ENCODE measurements at regions not wholly inside any gene's neighbourhood (a gene's known extent, or its start where the extent isn't known, plus 50 kb on each side); places are given as distances from the start of the nearest gene placed in this dataset.

GRCh38 chr2:136058262-136058661 is 59.7 kb downstream of the CXCR4 start:
- Histone ChIP-seq H3K9me1 (ENCODE audit: insufficient read depth, low read length) (no peaks in the 10 kb centered on the region), H3K9me3 (ENCODE audit: control insufficient read depth, insufficient read depth, low read length) (no peaks in the 10 kb centered on the region), H4K20me1 (ENCODE audit: insufficient read depth, low read length) (no peaks in the 10 kb centered on the region), H4K91ac (ENCODE audit: insufficient read depth, low read depth, low read length) (no peak overlapping the region), H2BK120ac (ENCODE audit: low read depth, low read length) (no peak overlapping the region), H4K8ac (ENCODE audit: low read depth in 2 of 2, low read length in 2 of 2) (no peak overlapping the region), H3K4ac (ENCODE audit: low read depth, low read length) (no peak overlapping the region), H3K4me3 (ENCODE audit: insufficient read depth, low read depth, low read length) (no peak overlapping the region), H3K4me1 (ENCODE audit: control insufficient read depth, insufficient read depth, low read length) (no peaks in the 10 kb centered on the region), H3K4me2 (ENCODE audit: low read depth, low read length) (no peak overlapping the region), H3K79me1 (ENCODE audit: low read depth in 1 of 2, low read length in 2 of 2) (no peaks in the 10 kb centered on the region), H2BK20ac (ENCODE audit: low read depth, low read length) (no peak overlapping the region), H2BK15ac (ENCODE audit: low read depth, low read length) (no peak overlapping the region), H3K56ac (ENCODE audit: extremely low read depth, insufficient read depth, low read length) (no peak overlapping the region), H2AFZ (replicated peaks; ENCODE audit: low read length, poor library complexity) (no peak overlapping the region), H3K36me3 (ENCODE audit: control insufficient read depth, insufficient read depth, low read length) (no peaks in the 10 kb centered on the region), H4K5ac (ENCODE audit: low read depth, low read length) (no peak overlapping the region), H3K18ac (ENCODE audit: low read depth, low read length) (no peak overlapping the region), H3K27me3 (ENCODE audit: control insufficient read depth, insufficient read depth, low read length) (no peaks in the 10 kb centered on the region), H3K9ac (ENCODE audit: low read depth, low read length) (no peak overlapping the region), H3K27ac (ENCODE audit: insufficient read depth, low read length) (no peak overlapping the region), H2BK5ac (ENCODE audit: low read depth, low read length, poor library complexity, severe bottlenecking) (no peak overlapping the region), H2AK9ac (replicated peaks; ENCODE audit: low read depth, low read length, poor library complexity) (no peak overlapping the region), H3K23ac (ENCODE audit: low read depth, low read length) (no peak overlapping the region), H2AK5ac (ENCODE audit: low read depth, low read length) (no peak overlapping the region), H3K14ac (replicated peaks; ENCODE audit: low read depth, low read length) (no peak overlapping the region)
- ChIA-PET POLR2A (ENCODE audit: unreplicated experiment) (no interaction called here), CTCF (no interaction called here)
- dilution Hi-C loops (cut with HindIII; ENCODE audit: low sequenced_read_pairs, unreplicated experiment) (no loop called here), in situ Hi-C loops (cut with MboI; ENCODE audit: low sequenced_read_pairs) (no loop called here), intact Hi-C loops (cut with micrococcal nuclease) (no loop called here)
- BruUV-seq (replicated peaks) = no TSS peak
- no peak for ATAC-seq (ENCODE audit: low read depth)
- no peak for TF ChIP-seq SMC3 (IDR thresholded peaks at IDR 0.05; ENCODE audit: low read depth, low read length)
- no peak for TF ChIP-seq CTCF (conservative IDR thresholded peaks at IDR 0.05; ENCODE audit: low read depth, low read length)
- no peak for TF ChIP-seq NFE2L2 (IDR thresholded peaks at IDR 0.05; ENCODE audit: low read depth, low read length)
- no peak for TF ChIP-seq POLR2A (IDR thresholded peaks at IDR 0.05; ENCODE audit: low read depth, low read length)
- no peak for TF ChIP-seq RFX5 (IDR thresholded peaks at IDR 0.05; ENCODE audit: low read depth, low read length)
- TF ChIP-seq MAFK (IDR thresholded peaks at IDR 0.05; ENCODE audit: low read depth, low read length) = no peak
- no peak for TF ChIP-seq MXI1 (IDR thresholded peaks at IDR 0.05; ENCODE audit: borderline replicate concordance, low read depth, low read length)
- no peak for TF ChIP-seq RAD21 (IDR thresholded peaks at IDR 0.05; ENCODE audit: low read length)
- no peak for TF ChIP-seq BHLHE40 (IDR thresholded peaks at IDR 0.05; ENCODE audit: low read depth, low read length)
- DNase-seq = no peak

Measured in IMR-90 (cell line).